ENCODE measurements at regions not wholly inside any gene's neighbourhood (a gene's known extent, or its start where the extent isn't known, plus 50 kb on each side); places are given as distances from the start of the nearest gene placed in this dataset.

DNA sequence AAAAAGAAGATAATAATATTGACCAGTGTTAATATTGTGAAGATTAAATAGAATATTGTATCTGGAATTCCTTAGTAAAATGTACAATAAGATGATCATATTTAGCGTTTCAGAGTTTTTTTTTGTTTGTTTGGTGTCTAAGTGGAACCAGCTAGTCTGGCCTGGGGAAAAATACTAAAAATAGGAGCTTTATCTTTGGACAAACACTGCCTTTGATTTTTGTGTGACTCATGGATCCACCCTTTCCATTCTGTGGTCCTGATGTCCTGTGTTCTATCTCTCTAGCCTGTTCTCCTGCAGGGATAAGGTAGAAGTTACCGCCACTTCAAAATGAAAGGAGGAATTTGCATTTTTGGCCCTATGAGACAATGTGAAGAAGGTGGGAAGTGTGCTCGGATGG lies 79.7 kb upstream of the CRBN start:
- TF ChIP-seq YY1 (IDR thresholded peaks at IDR 0.05; ENCODE audit: low read depth, low read length) (no peak), ZNF274 (IDR thresholded peaks at IDR 0.05; ENCODE audit: borderline replicate concordance, extremely low read depth, low read length) (no peak)
- TF ChIP-seq, protein P1, sequence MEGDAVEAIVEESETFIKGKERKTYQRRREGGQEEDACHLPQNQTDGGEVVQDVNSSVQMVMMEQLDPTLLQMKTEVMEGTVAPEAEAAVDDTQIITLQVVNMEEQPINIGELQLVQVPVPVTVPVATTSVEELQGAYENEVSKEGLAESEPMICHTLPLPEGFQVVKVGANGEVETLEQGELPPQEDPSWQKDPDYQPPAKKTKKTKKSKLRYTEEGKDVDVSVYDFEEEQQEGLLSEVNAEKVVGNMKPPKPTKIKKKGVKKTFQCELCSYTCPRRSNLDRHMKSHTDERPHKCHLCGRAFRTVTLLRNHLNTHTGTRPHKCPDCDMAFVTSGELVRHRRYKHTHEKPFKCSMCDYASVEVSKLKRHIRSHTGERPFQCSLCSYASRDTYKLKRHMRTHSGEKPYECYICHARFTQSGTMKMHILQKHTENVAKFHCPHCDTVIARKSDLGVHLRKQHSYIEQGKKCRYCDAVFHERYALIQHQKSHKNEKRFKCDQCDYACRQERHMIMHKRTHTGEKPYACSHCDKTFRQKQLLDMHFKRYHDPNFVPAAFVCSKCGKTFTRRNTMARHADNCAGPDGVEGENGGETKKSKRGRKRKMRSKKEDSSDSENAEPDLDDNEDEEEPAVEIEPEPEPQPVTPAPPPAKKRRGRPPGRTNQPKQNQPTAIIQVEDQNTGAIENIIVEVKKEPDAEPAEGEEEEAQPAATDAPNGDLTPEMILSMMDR (IDR thresholded peaks at IDR 0.05; ENCODE audit: control extremely low read depth in 1 of 3, insufficient read depth in 1 of 3, low read depth in 1 of 3, low read length in 3 of 3): no peak
- TF ChIP-seq, protein P2, sequence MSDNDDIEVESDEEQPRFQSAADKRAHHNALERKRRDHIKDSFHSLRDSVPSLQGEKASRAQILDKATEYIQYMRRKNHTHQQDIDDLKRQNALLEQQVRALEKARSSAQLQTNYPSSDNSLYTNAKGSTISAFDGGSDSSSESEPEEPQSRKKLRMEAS (IDR thresholded peaks at IDR 0.05): no peak

All from H1 (cell line).